EL (cell line): ENCODE measurements at regions not wholly inside any gene's neighbourhood (a gene's known extent, or its start where the extent isn't known, plus 50 kb on each side); places are given as distances from the start of the nearest gene placed in this dataset.

ENCODE experiments used
- DNase-seq: peaks from one replicate; pipeline ENCODE4 v3.0.0-alpha.2; 2016

DNA sequence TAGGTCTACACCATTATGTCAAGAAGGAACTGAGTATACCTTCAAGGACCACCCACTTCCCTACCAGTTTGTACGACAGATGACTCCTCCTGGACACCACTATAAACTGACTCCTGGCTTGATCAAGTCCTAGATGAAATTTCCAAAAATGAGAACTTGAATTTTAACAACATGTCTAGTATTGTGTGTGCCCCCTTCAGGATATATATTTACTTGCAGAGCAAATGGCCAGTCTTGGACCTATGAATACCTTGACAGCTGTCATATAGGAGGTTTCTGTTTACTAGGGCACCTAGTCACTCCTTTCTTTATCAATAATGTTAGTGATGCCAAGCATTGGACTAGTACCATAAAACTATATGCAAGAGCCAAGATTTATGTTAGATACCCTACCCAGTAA, 94.1 kb upstream of the TMEM26 start:
- no peak for DNase-seq

DNA sequence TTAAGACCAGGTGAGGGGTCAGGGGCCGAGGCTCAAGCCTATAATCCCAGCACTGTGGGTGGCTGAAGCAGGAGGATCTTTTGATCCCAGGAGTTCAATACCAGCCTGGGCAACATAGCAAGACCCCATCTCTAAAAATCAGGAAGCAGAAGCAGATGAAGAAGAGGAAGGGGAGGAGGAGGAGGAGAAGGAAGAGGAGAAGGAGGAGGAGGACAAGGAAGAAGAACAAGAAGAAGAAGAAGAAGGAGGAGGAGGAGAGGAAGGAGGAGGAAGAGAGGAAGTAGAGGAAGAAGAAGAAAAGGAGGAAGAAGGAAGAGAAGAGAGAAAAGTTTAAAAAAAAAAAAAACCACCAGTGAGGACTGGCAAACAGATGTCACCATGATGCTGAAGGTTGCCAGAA, 92.0 kb upstream of the TMEM26 start:
- DNase-seq, result no peak

DNA sequence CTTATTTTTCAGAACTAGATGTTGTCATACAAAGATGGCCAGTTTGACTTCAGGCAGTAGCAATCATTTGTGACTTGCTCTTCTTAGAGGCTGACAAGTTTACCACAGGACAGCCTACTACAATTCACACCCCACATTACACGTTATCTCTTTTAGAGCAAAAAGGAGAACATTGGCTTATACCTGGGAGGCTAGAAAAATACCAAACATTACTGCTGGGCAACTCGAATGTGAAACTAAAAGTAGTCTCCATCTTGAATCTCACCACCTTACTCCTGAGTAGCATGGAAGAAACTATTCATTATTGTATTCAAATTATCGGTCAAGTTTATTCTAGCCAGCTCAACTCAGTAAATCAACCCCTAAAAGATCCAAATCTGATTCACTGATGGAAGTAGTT, 90.7 kb upstream of the TMEM26 start:
- no peak for DNase-seq

DNA sequence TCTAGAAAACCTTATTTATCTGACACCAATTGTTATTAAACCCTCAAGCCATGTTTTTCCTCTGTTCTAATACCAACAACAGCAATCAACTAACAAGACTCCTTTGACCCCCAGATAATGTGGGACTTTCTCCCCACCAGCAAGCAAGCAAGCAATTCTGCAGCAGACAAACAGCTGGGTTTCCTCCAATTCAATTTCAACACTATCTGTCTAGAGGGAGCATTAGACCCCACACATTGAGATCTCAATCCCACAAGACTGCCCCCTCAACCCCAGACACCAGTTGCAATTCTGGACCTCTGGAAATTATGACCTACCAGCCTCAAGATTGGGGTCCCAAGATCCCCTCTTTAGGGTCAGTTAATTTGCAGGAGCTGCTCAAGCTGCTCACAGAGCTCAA, 89.4 kb upstream of the TMEM26 start:
- no peak for DNase-seq

DNA sequence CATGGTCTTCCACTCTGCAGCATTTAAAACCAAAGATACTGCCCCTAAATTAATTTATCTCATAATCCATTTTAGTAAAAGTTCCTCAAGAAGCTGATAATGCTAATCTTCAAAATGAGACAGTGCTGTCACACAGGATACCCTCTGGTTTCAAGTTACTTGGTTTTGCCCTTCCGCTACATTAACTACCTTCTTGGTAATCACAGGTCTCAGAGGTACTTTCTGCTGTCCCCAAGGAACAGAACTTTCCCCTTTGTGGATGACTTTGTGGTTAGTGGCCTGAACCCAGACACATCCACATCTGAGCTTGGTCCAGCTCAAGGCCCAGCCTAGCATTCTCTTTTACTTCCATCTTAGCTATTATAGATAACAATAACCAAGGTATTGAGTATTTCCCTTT, 88.8 kb upstream of the TMEM26 start:
- DNase-seq, result no peak

DNA sequence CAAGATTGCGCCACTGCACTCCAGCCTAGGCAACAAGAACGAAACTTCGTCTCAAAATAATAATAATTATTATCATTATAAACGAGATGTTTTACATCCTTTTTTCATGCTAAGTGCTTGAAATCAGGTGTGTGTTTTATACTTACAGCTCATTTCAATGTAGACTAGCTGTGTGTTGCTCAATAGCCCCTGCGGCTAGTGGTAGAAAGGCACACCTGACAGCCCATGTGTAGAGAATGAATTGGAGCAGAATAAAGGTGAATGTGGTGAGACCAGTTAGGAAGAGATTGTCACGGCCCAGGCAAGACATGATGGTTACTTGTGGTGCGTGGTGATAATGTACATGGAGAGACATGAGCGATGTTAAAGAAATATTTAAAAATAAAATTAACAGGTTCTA, 86.7 kb upstream of the TMEM26 start:
- no peak for DNase-seq

DNA sequence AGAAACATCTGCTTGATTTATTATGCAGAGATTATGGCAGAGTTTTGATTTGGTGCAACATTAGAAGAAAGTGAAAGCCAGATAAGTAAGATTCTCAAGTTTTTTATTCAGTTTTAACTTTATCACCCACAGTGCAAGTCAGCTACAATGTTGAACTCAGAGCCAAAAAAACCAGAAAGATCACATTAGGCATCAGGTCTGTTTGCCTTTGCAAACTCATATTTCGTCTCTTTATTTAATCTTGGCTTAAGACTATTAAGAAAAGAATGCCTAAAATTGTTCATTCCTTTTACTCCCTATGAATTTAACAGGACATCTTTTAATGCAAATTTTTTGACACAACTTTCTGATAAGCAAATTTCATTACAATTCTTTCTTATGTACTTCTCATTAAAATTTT, 76.0 kb upstream of the TMEM26 start:
- no peak for DNase-seq

DNA sequence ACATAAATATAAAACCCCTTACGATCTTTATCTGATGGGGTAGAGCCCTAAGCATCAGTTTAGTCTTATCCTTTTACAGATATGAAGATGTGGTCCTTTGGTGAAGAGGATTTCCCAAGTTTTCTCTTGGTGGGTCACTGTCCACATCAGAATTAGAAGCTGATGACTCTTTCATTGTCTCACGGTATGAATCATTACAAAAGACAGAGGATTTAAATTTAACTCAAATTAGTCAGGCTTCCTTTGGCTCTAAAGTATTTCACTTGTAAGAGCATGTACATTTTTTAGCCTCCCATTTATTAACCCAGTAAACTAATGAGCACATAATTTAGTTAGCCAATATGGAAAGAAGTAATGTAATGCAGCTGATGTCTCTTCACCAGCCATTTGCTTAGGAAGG, 49.9 kb upstream of the TMEM26 start:
- DNase-seq, result peak; percentile 62
